ENCODE measurements at regions not wholly inside any gene's neighbourhood (a gene's known extent, or its start where the extent isn't known, plus 50 kb on each side); places are given as distances from the start of the nearest gene placed in this dataset.

DNA sequence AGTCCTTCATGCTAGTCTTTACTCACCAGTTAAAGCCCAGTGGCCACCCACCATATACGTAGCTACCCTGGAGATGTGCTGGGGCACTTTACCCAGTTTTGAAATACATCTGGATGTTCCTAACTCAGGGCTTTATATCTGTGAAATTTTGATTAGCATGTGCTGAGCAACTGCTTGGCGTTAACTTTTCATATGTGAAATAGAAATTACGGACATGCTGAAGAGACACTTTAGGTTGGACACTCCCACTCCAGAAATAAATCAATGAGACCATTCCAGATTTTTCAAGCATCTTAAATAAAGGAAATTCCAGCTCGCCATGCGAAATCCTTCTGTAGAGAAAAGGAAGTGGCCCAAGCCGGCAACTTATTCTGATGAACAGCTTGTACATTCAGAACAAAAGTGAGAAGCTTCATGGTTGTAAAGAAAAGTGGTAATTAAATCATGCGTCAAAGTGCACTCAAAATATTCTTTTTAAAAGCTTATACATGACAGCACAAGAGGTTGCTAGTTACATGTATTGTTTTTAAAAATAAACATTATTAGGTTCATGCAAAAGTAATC lies 153.5 kb upstream of the ITGB1 start:
- H3K27ac ChIP-seq = no peak overlapping the region
- 42 to 62% (median 49%) methylated on average over 7 of the region's 7 CpGs for WGBS, 3 donors
- intact Hi-C loops (cut with DNase I) = no loop called here
- TF ChIP-seq, protein P1, sequence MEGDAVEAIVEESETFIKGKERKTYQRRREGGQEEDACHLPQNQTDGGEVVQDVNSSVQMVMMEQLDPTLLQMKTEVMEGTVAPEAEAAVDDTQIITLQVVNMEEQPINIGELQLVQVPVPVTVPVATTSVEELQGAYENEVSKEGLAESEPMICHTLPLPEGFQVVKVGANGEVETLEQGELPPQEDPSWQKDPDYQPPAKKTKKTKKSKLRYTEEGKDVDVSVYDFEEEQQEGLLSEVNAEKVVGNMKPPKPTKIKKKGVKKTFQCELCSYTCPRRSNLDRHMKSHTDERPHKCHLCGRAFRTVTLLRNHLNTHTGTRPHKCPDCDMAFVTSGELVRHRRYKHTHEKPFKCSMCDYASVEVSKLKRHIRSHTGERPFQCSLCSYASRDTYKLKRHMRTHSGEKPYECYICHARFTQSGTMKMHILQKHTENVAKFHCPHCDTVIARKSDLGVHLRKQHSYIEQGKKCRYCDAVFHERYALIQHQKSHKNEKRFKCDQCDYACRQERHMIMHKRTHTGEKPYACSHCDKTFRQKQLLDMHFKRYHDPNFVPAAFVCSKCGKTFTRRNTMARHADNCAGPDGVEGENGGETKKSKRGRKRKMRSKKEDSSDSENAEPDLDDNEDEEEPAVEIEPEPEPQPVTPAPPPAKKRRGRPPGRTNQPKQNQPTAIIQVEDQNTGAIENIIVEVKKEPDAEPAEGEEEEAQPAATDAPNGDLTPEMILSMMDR (IDR thresholded peaks at IDR 0.05) = no peak
- ATAC-seq (no peak), DNase-seq (no peak)
- H3K4me3 ChIP-seq = no peak overlapping the region
- no peaks in the 10 kb centered on the region for H3K36me3 ChIP-seq (ENCODE audit: insufficient read depth in 1 of 2, low read depth in 1 of 2)
- no peaks in the 10 kb centered on the region for H3K4me1 ChIP-seq
- H3K27me3 ChIP-seq (ENCODE audit: insufficient read depth in 3 of 3, low read length in 2 of 3) = no peaks in the 10 kb centered on the region
- no peaks in the 10 kb centered on the region for H3K9me3 ChIP-seq

DNA sequence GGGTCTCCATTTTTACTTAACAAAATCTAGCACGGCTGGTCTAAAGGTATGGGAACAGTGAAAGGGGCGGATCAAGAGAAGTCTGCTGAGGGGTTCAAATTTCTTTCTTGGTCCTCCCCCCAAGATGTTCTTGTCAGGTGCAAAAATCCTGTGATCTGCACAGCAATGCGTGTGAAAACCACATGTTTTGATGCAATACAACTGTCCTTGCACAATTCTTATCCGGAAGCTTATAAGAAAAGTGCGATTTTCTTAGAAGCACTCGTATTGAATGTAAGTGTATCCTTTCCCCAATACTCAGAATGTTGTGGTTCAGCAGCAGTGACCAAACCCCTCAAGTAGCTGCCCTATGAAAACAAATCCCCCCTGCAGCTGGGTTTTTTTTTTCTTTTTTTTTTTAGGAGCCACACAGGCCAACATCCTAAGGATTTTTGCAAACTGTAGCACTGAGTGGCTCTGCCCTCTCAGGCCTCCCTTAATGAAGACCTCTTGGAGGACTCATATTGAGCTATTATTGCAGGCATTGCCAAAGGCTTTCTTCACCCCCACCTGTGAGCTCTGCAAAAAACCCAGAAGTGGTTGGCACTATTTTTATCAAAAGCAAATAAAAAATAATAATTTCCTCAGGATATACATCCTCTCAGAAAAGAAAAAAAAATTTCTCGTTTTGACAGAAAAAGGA lies 151.9 kb upstream of the ITGB1 start:
- intact Hi-C loops (cut with DNase I) = no loop called here
- Histone ChIP-seq H3K4me3 (no peak overlapping the region), H3K27ac (no peak overlapping the region), H3K27me3 (ENCODE audit: insufficient read depth in 3 of 3, low read length in 2 of 3) (no peaks in the 10 kb centered on the region), H3K4me1 (no peaks in the 10 kb centered on the region), H3K9me3 (no peaks in the 10 kb centered on the region), H3K36me3 (ENCODE audit: insufficient read depth in 1 of 2, low read depth in 1 of 2) (no peaks in the 10 kb centered on the region)
- TF ChIP-seq, protein P1 (IDR thresholded peaks at IDR 0.05) = no peak
- DNase-seq = no peak
- WGBS, 3 donors = 80 to 84% (median 83%) methylated on average over 7 of the region's 7 CpGs
- no peak for ATAC-seq

DNA sequence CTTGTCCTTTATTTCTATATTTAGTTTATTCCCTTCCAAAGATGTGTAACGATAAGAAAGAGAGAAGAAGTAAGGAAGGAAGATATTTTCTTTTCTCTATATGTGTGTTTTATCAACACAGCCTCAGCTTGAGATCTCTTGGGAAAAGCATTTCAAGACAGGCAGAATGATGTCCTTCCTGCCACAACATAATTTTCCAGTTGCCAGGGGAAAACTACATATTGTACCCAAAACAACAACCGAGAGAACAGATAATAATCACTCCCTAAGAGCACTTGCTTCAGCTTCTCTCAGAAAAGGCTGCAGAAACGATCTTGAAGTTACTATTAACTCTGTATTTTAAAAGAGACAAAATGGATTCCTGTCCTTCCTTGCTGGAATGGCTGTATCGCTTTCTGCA lies 151.4 kb upstream of the ITGB1 start:
- no peak for DNase-seq
- H3K9me3 ChIP-seq = no peaks in the 10 kb centered on the region
- H3K27me3 ChIP-seq (ENCODE audit: insufficient read depth in 3 of 3, low read length in 2 of 3) = no peaks in the 10 kb centered on the region
- no peak overlapping the region for H3K4me3 ChIP-seq
- TF ChIP-seq, protein P1 (IDR thresholded peaks at IDR 0.05) = no peak
- ATAC-seq = no peak
- no peak overlapping the region for H3K27ac ChIP-seq
- WGBS, 3 donors = 59 to 61% (median 59%) methylated on average over 4 of the region's 4 CpGs
- intact Hi-C loops (cut with DNase I) = no loop called here
- no peaks in the 10 kb centered on the region for H3K4me1 ChIP-seq
- H3K36me3 ChIP-seq (ENCODE audit: insufficient read depth in 1 of 2, low read depth in 1 of 2) = no peaks in the 10 kb centered on the region

DNA sequence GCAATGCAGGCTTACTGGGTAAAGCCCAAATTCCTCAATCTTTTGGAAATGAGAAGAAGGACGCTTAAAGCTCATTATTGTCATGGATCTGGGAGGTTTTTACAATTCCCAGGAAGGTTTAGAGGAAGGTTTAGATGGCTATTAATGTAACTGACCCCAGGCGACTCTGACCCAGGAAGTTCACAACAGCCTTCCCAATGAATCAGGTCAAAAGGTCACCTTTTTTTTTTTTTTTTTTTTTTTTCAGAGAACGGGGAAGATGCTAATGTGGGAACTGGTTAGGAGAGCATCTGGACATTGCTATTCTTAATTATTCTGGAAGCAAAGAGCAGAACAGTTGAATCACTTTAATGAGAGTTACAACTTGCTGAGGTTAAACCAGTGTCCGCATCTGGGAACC lies 149.9 kb upstream of the ITGB1 start:
- intact Hi-C loops (cut with DNase I) = no loop called here
- no peaks in the 10 kb centered on the region for H3K4me1 ChIP-seq
- H3K4me3 ChIP-seq = no peak overlapping the region
- DNase-seq (no peak), ATAC-seq (no peak)
- TF ChIP-seq, protein P1 (IDR thresholded peaks at IDR 0.05) = no peak
- H3K27ac ChIP-seq = no peak overlapping the region
- H3K27me3 ChIP-seq (ENCODE audit: insufficient read depth in 3 of 3, low read length in 2 of 3) = no peaks in the 10 kb centered on the region
- 77 to 85% (median 82%) methylated on average over 4 of the region's 4 CpGs for WGBS, 3 donors
- H3K36me3 ChIP-seq (ENCODE audit: insufficient read depth in 1 of 2, low read depth in 1 of 2) = no peaks in the 10 kb centered on the region
- H3K9me3 ChIP-seq = no peaks in the 10 kb centered on the region

DNA sequence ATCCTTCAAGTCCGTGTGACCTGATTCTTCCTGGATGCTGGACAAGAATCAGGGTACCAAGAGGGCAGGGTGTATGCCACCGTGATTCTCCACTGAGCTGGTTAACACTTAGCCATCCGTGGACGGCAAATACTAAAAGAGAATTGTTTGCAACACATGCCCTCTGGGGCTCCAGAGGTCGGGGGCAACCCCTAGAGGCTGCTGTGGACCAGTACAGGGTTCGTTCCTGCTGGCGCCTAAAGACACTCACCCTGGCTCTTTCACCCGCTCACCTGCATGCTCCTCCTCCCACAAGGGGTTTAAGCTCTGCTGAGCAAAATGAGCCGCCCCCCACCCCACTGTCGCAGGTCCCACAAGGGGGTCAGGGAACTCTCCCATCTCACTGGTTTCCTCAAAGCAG lies 148.7 kb upstream of the ITGB1 start:
- TF ChIP-seq, protein P1 (IDR thresholded peaks at IDR 0.05) = no peak
- intact Hi-C loops (cut with DNase I) = no loop called here
- Histone ChIP-seq H3K36me3 (ENCODE audit: insufficient read depth in 1 of 2, low read depth in 1 of 2) (no peaks in the 10 kb centered on the region), H3K4me3 (no peak overlapping the region), H3K9me3 (no peaks in the 10 kb centered on the region), H3K27me3 (ENCODE audit: insufficient read depth in 3 of 3, low read length in 2 of 3) (no peaks in the 10 kb centered on the region), H3K4me1 (no peaks in the 10 kb centered on the region), H3K27ac (no peak overlapping the region)
- ATAC-seq (no peak), DNase-seq (no peak)
- 81 to 83% (median 82%) methylated on average over 10 of the region's 10 CpGs for WGBS, 3 donors
